ENCODE measurements at regions not wholly inside any gene's neighbourhood (a gene's known extent, or its start where the extent isn't known, plus 50 kb on each side); places are given as distances from the start of the nearest gene placed in this dataset.
"Not testable (repeated sequence)": the region's sequence is repeated elsewhere in the genome, so short reads cannot be mapped to it uniquely, and the experiment has no call there.

DNA sequence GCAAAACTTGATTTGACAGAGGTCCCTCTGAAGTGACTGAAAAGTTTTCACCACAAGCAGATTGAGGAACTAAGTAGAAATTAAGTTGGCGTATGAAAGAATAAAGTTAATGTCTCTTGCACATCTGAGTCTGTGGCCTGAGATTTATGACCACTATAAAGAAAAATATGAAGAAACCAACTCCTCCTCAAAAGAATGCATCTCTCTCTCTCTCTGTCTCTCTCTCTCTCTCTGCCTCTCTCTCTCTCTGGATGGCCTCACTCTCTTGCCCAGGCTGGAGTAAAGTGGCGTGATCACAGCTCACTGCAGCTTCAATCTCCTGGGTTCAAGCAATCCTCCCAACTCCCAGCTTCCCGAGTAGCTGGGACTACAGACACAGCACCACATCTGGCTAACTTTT is 55.2 kb downstream of the RPL22L1 start:
- no peak for DNase-seq

DNA sequence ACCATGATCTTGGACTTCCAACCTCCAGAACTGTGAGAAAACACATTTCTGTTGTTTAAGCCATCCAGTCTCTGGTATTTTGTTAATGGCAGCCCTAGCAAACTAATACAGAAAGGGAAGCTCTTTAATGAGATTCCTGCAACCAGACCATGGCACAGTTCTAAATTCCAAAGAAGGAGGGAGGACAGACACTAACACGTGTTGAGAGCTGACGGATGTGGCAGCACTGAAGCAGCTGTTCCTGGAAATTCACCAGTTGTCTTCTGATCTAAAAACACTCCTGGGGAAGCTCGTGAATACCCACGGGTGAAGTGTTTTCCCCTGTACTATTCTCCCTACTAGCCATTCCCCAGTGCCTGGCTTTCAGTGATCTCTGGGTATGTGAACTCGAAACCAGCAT is 56.7 kb downstream of the RPL22L1 start:
- DNase-seq, result no peak

DNA sequence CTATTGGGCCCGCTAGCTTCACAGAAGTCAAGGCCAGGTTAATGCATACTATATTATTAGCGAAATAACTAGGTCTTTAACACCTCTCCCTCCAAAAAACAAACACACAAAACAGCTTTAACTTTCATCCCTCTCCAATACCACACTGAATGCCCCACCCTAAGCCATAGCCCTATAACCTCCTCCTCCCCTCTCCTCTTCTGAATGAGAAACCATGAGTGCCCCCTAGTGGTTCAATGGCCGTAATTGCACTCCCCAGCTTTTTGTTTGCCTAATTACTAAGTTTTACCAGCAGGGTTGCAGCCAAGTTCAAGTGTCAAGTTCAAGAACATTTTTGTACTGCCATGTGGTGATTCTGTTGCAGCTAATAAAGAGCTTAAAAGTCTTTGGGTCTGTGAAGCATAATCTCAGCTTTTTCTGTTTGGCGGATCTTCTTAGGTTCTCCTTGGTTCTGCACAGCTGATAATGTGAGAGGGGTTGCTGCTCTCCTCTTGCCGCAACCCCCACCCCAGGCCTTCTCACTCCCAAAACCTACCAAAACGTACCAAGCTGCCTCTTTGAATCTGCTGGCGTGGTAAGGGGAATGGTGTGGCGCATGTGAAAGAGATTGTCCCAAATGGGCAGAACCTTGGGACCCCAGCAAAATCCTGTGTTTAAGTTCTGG is 57.9 kb downstream of the RPL22L1 start:
- peak; percentile 49 to 55 for DNase-seq

DNA sequence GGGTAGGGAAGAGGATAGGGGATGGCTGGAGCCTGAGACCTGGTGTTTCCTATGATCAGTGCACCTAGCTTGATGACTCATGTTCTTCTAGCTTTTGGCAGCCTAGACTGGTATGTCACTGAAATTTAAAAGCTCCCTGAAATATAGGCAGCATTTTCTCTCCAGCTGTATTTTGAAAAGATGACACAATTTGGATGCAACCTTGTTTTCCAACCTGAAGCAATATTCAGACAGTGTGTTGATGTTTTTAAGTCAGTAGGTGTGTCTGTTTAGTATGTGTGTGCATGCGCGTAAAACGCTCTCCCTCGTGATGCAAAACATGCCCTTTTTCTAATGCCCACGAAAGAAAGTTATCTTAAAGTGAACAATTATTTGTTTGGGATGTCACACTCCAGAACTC is 58.5 kb downstream of the RPL22L1 start:
- no peak for DNase-seq

DNA sequence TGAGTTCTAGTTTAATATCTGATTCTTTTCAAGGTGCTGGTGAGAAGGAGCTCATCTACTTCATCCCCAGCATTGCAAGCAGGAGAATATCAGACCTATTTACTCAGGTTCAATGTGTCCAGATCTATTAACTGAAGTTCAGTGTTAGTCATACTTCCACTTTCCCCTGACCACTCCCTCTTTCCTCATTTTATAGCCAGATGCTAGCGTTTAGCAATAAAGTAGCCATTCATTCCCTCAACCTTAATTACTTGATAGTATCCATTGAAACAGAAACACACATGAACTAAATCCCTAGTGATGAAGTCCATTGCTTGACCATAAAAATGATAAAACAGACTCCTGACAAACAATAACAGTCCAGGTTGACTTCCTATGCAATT is 60.0 kb downstream of the RPL22L1 start:
- no peak for DNase-seq

DNA sequence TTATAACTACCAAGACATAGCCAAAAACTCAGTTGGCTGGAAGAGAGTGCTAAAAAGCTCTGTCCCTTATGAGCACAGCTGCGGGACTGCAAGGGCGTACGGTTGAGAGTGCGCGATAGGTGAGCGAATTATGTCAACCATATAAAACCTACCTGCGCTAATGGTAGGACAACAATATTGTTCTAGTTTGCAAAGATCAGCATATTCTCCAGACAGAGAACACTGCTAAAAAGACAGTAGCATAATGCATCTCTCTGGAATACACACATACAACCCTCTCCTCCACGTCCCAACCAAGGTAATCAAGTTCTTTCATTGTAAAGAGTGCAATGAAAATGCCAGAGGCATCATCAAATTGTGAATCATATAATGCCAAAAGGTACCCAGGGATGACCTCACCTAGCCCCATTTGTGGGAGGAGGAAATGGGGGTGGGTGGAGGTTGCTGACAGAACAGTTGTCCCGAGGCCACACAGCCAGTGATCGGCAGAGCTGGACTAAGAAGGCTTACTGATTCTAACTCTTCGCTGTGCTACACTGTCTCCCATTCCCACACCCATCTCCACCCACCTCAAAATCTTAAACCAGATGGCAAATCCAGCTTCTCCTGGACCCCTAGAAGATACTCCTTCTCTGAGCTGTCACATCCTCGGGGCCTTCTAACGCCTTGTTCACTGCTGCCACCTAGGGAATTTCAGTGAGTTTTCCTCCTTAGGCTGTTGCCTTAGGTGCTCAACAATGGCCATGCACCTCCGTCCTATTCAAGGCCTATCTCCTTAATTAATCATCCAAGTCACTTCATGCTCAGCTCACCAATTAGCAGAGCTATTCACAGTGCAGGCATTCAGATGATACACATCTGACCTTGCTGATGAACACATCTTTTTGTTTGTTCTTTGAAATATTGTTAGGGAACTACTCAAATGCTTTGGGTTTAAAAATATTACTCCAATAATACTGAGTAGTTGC is 60.7 kb downstream of the RPL22L1 start:
- DNase-seq, result no peak

DNA sequence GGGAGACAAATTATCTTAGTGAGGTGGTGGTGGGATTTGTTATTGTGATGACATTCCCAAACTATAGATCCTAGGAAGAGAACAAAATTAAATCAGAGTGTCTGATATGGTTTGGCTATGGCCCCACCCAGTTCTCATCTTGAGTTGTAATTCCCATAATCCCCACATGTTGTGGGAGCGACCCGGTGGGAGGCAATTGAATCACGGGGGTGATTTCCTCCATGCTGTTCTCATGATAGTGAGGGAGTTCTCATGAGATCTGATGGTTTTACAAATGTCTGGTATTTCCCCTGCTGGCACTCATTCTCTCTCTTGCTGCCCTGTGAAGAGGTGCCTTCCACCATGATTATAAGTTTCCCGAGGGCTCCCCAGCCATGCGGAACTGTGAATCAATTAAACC is 62.0 kb downstream of the RPL22L1 start:
- DNase-seq, result no peak

DNA sequence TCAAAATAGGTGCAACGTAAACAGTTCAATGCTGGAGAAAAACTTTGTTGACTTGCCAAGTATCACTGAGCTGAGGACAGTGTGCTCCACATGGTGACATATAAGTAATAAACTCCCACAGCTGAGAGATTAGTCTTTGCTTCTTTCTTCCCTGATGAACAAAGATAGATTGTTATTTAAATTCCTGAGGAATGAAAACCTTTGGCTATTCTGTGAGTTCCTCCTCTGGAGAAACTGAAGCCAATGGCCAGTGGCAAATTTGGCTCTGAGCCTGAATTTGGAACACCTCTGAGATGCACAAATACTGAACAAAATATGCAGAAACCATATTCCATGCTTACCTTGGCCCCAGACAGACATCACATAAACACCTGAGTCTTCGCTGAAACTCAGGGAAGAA is 63.3 kb downstream of the RPL22L1 start:
- no peak for DNase-seq

DNA sequence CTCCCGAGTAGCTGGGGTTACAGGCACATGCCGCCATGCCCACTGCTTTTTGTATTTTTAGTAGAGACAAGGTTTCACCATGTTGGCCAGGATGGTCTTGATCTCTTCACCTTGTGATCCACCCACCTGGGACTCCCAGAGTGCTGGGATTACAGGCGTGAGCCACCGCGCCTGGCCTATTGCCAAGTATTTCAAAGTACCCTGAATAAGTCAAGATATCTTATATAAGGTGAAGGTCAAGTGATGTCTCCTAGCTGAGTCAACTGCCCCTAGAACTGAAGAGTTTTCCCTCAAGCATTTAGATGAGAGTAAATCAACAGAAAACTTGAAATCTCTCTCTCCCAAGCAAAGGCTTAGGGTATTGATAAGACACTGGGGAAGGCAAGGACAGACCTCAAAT is 63.9 kb downstream of the RPL22L1 start:
- no peak for DNase-seq

DNA sequence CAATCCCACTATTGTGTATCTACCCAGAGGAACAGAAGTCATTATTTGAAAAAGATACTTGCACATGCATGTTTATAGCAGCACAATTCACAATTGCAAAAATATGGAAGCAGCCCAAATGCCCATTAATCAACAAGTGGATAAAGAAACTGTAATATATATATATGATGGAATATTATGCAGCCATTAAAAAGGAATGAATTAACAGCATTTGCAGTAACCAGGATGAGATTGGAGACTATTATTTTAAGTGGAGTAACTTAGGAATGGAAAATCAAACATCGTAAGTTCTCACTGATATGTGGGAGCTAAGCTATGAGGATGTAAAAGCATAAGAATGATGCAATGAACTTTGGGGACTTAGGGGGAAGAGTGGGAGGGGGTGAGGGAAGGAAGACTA is 64.7 kb downstream of the RPL22L1 start:
- not testable (repeated sequence) for DNase-seq

DNA sequence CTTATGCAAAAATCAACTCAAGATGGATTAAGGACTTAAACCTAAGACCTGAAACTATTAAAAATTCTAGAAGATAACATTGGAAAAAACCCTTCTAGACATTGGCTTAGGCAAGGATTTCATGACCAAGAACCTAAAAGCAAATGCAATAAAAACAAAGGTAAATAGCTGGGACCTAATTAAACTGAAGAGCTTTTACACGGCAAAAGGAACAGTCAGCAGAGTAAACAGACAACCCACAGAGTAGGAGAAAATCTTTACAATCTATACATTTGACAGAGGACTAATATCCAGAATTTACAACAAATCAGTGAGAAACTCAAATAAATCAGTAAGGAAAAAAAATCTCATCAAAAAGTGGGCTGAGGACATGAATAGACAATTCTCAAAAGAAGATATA is 65.4 kb downstream of the RPL22L1 start:
- not testable (repeated sequence) for DNase-seq

DNA sequence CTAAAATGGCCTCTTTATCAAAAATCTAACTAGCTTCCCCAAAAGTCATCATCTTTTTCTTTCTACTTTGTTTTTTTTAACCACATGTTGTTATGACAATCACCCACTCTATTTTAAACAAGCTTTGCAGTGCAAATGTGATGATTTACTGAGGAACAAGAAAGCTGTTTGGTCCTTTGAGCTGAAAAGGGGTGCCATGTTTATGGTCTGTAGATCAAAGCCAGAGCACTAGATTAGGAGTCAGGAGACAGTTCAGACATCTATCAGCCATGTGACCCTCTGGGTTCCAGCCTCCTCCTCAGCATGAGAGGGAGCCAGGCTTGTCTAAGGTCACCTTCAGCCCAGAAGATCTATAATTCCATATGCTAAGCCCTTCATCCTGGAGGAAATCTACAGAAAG is 65.9 kb downstream of the RPL22L1 start:
- no peak for DNase-seq

DNA sequence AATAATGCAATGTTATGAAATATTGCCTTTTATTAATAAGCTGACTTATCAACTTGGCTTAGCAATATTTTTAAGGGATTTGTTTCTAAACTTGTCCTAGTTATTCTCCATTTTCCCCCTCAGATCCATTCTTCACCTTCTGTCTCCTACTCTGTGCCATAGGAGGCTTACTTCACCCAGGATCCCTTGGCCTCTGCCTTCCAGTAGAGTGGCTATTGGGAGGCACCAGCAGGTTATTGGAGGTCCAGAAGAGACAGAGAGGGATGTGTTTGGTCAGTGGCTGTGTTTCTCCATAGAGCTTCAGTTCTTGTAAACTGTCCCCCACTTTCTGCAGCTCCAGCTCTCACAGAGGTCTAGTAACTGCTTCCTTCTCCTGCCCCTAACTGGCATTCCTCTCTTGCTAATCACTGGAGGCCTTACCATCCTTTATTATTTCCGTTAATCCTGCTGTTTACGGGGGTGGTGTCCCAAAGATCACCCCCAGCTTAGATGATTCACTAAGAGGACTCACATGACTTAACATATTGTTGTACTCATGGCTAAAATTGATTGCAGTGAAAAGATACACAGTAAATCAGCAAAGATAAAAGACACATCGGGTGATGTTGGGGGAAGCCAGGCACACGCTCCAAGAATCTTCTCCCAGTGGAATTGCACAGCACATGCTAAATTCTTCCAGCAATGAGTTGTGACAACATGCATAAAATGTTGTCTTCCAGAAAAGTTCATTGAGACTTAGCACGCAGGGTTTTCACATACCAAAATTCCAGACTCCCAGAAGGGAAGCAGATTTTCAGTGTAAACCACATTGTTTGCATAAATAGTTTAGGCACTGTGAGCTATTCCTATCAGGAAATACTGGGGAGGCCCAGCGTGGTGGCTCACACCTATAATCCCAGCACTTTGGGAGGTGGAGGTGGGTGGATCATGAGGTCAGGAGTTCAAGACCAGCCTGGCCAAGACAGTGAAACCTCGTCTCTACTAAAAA is 67.5 kb downstream of the RPL22L1 start:
- no peak for DNase-seq

DNA sequence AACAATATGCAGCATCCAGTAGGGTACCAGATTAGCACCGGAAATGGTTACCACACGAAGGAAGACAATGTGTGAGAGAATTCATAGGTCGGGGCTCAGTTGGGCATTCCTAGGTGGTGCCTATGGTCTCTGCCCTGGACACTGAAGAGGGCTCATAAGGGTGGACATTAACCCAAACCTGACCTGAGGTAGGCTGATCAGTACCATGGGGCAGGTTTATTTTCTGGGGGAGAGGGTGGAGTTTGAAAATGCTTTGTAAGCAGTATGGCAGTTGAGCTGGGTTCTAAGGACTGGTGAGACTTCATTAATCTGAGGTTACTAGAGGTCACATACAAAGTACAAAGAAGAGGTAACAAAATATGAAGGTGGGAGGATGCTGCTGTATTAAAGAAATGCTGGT is 68.4 kb downstream of the RPL22L1 start:
- DNase-seq, result no peak

DNA sequence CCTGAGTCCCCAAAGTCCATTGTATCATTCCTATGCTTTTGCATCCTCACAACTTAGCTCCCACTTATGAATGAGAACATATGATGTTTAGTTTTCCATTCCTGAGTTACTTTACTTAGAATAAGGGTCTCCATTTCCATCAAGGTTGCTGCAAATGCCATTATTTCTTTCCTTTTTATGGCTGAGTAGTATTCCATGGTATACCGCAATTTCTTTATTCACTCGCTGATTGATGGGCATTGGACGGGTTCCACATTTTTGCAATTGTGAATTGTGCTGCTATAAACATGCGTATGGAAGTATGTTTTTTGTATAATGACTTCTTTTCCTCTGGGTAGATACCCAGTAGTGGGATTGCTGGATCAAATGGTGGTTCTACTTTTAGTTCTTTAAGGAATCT is 69.7 kb downstream of the RPL22L1 start:
- DNase-seq, result not testable (repeated sequence)

DNA sequence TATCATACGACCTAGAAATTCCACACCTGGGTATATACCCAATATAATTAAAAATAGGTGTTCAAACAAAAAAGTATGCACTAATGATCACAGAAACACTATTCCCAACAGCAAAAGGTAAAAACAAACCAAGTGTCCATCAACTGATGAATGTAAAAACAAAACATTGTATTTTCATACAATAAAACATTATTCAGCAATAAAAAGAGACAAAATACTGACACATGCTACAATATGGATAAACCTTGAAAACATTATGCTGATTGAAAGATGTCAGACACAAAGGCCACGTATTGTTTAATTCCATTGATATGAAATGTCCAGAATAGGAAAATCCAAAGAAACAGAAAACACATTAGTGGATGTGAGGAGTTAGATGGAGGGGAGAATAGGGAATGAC is 71.0 kb downstream of the RPL22L1 start:
- no peak for DNase-seq

DNA sequence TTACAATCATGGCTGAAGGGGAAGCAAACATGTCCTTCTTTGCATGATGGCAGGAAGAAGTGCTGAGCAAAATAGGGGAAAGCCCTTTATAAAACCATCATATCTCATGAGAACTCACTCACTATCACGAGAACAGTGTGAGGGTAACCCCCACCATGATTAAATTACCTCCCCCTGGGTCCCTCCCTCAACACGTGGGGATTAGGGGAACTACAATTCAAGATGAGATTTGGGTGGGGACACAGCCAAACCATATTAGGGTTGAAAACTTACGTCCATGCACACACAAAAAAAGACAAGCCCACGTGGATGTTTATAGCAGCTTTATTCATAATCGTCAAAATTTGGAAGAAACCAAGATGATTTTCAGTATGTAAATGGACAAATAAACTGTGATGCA is 72.3 kb downstream of the RPL22L1 start:
- DNase-seq, result no peak

DNA sequence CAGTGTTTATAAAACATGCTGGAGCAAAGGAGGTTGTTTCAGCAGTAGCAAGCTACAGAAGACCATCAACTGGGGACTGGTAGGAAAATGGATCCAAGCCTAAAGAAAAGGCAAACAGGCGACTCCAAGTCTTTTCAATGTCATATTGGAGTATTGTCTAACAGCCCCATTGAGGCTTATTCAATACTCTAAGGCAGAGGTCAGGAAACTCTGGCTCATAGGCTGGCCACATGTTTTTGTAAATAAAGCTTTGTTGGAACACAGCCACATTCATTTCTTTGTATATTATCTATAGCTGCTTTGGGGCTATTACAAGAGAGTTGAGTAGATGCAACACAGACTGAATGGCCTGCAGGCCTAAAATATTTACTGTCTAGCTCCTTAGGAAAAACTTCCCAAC is 77.5 kb downstream of the RPL22L1 start:
- DNase-seq, result no peak

DNA sequence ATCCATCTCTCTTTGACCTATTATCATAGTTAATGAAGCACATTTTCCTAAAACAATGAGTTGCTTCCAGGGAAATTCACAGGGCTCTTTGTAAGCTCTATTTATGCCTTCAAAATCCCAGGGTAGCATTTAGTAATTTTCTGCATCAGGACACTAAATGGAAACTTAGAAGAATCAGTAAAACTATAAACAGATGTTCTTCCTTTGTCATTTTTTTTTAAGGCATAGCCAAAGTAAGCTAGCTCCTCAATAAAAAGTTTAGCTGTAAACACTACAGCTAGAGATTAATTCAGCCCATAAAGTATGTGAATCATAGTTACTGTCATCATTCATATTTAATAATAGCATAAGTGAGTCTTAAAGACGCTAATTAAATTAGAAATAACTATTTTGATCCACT is 79.3 kb downstream of the RPL22L1 start:
- DNase-seq, result no peak

DNA sequence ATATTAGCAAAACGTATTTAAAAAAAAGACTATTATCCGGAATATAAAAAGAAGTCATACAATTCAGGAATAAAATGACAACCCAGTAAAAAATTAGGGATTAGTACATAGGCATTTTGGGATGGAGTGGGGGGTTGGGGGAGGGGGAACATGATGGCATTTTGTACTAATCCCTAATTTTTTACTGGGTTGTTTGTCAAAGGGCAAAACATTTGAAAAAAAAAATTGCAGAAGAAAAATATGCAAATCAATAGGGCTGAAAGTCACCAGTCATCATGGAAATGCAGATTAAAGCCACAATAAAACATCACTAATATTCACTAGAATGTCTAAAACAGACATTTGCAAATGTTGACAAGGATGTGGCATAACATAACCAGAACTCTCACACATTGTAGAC is 82.5 kb downstream of the RPL22L1 start:
- no peak for DNase-seq

DNA sequence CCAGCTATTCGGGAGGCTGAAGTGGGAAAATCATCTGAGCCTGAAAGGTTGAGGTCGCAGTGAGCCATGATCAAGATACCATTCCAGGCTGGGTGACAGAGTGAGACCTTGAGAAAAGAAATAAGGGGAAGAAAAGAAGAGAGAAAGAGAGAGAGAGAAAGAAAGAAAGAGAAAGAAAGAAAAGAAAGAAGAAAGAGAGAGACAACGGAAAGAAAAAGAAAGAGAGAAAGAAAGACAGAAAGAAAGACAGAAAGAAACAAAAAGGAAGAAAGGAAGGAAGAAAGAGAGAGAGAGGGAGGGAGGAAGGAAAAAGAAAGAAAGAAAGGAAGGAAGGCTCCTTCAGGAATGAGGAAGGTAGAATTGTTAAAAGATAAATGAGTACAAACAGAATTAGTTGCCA is 84.5 kb downstream of the RPL22L1 start:
- DNase-seq, result no peak

DNA sequence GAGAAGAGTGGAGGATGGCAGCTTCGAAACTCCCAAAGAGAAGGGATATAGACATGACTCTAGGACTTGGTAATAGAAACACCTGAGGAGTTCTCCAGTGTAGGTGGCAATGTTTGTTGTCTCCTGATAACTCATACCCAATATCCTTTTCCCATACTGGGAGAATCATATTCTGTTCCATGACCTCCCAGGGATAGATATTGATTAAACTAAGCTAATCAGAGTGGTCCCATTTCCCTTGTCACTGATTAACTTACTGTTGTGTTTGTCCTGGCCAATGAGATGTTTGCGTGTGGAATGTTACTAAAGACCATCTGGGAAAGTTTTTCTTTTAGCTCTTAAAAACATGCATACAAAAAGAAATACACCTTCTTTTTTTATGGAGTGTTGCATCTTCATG is 85.6 kb downstream of the RPL22L1 start:
- DNase-seq, result no peak

DNA sequence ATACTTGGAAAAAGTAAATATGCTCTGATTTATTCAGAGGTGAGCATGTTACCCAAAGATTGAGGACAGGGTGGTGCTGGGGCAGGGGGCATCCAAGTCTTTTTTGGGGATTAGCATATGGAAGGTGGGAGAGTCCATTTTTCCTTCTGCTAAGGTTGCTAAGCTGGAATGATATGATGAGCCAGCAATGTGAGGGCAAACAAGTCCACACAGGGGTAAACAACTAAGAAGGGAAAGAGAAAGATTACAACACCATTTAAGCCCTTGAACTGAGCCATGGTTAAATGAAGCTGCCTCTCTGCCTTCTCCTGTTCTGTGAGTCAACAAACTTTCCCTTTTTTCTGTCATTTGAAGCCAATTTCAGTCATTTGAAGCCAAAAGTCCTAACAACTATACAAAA is 89.0 kb downstream of the RPL22L1 start:
- no peak for DNase-seq

All from activated CD4-positive, alpha-beta T cell treated with anti-CD3 and anti-CD28 coated beads, Interleukin-2, amount 50 U/mL, for 4 hours (primary cell).